HG03280 (cell line): ENCODE measurements at regions not wholly inside any gene's neighbourhood (a gene's known extent, or its start where the extent isn't known, plus 50 kb on each side); places are given as distances from the start of the nearest gene placed in this dataset.
"Not testable (repeated sequence)": the region's sequence is repeated elsewhere in the genome, so short reads cannot be mapped to it uniquely, and the experiment has no call there.

Source experiments
- ATAC-seq: cut with Tn5 transposase; IDR thresholded peaks from one replicate; pipeline ENCODE4 v1.9.1; 2021; ENCODE audit warnings: mild to moderate bottlenecking, moderate library complexity; ENCODE audit not compliant: unreplicated experiment

DNA sequence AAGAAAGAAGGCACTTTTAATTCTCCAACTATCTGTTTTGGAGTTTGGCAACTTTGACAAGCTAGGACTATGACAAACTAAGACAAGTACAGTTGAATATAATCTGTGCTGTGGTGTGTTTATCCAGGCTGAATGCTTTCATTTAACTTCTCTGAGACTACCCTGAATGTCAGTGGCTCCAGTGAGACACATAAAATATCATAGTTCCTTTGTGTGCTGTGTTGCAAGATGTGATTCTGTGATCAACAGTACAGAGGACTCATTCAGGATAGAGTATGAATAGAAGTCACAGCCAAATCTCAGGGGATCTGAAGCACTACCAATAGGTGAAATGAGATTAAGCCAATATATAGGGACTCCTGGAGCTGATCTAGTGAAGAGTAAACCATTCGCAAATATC lies 876.9 kb upstream of the FBXO33 start:
- ATAC-seq: no peak

DNA sequence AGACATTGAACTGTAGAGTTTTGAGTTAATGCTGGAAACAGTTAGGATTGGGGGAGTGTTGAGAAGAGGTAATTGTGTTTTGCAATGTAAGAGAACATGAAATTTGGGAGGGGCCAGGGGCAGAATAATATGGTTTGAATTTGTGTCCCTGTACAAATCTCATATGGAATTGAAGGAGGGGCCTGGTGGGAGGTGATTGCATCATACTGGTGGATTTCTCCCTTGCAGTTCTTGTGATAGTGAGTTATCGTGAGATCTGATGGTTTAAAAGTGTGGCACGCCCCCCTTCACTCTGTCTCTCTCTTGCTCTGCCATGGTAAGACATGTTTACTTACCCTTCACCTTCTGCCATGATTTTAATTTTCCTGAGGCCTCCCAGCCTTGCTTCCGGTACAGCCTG lies 876.0 kb upstream of the FBXO33 start:
- no peak for ATAC-seq

DNA sequence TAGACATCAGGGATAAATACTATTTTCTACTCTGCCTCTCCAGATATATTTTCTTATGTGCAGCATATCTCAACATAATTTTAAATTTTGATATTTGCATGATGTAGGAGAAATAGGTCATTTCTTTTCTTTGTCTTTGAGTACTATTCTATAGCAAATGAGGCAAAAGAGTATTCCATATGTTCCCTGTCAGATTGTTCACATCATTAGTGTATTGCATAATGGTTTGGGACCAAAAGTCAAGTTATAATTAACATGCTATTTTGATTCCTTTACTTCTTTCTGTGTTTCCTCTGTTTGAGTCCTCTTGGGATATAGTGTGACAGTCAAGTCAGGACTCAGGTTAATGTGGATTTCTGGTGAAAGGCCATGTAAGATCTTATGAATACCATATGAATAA lies 864.6 kb upstream of the FBXO33 start:
- no peak for ATAC-seq

DNA sequence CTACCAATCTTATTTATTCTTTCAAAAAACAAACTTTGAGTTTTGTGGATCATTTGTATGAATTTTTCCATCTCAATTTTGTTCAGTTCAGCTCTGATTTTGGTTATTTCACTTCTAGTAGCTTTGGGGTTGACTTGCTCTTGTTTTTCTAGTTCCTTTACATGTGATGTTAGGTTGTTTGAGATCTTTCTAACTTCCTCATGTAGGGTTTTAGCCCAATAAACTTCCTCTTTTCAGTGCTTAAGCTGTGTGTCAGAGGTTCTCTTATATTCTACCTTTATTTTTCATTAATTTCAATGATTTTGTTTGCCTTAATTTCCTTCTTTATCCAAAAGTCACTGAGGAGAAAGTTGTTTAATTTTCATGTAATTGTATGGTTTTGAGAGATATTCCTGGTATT lies 860.4 kb upstream of the FBXO33 start:
- no peak for ATAC-seq

DNA sequence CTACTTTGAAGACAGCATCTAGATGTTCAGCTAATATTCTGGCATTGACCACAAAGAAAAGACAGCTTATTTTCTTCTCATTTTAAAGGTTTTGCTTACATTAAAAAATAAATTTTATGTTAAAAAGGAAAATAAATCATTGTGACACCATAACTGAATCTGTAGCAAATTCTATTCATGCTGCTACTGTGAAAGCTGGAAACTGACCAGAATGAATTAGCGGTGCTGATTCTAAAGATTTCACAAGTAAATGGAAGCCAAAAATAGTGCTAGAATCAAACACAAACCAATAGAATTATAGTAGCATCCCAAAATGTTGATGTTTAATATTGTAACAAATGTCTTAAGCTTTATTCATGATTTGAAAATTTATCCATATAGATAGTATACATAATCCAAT lies 850.0 kb upstream of the FBXO33 start:
- no peak for ATAC-seq

DNA sequence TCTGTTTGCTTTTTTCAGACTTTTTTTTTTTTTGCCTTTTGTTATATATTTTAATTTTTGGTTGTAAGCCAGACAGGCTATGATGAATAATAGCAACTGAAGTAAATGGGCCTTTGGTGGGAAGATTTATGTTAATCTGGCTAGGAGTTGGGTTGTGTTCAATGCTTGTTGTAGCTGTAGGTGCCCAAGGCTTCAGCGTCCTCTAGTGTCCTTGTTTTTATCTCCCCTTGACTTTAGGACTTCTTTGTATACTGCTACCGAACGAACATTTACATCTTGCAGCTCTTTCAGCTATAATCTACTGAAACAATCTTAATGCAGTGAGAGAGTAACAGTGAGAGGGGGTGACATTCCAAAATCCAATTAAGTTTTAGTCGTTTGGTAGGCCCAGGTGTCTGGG lies 848.4 kb upstream of the FBXO33 start:
- no peak for ATAC-seq

DNA sequence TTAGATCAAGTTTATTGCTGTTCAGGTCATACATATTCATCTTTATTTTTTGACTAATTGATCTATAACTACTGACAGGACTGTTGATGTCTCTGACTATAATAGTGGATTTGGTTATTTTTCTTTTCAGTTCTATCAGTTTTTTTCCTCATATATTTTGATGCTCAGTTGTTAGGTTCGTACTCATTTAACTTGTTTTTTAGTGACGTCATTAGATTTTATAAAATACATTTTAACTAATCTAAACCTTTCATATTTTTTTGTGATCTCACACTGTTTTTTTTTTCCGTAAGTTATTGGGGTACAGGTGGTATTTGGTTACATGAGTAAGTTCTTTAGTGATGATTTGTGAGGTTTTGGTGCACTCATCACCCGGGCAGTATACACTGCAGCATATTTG lies 841.2 kb upstream of the FBXO33 start:
- ATAC-seq: no peak

DNA sequence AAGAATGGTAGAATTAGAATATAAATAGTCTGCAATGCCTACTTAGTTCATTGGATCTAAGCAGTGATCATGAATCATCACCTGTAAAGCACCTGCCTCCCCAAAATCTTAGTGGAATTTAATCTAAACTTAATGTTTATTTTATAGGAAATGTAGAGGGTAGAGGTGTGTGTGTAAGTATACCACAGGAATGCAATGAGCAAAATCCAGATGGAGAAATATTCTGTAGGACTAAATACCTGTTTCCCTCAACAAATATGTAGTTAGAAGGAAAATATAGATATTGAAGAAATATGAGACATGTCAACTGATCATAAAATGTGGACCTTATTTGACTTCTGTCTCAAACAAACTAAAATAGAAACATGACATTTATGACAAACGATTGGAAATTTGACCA lies 839.2 kb upstream of the FBXO33 start:
- ATAC-seq: no peak

DNA sequence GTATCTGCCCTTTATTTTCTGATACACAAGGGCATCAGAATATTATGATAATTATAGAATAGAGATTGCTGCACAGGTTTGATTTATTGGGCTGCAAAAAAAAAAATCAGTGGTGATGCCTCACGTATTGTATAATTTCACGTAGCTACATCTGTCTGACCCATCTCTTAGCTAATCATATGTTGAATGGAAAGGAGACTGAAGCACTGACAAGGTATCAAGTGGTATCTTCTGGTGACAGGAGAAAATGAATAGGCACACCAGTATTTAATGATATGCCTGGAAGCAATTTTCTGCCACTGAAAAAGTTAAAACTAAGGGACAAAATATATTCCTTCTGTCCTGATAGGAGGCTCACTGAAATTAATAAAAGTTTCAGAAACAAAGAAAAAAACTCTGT lies 837.2 kb upstream of the FBXO33 start:
- no peak for ATAC-seq

DNA sequence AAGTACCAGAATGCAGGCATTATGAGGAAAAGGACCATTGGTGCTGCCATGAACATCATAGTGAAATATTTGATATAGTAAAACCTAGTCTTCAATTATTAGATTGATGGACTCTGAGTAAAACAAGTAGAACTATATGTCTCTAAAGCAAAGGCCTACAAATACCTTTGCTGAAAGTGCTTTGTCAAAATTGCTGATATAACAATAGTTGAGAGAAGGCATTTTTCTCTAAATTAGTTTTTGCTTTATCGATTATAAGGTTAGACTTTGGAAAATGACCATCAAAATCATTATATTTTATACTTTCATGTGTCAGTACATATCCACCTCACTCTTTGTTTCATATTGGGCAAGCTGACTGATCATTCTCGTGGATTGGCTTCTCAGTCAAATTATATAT lies 836.0 kb upstream of the FBXO33 start:
- no peak for ATAC-seq

DNA sequence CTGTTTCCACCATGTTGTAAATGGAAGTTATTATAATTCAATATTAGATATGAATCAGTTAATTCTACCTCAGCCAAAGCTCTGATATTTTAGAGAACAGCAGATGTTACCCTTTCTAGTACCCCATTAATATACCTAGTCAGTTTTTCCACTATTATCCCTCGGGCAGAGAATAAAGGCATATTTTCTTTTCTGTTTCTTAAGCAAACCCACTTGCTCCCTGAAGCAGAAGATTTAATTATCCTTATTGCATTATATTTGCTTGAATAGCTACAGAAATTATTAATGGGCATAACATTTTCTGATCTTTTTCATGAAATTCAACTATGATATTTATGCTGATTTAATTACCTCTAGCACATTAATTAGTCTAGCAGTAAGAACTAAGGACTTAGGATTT lies 832.9 kb upstream of the FBXO33 start:
- no peak for ATAC-seq

DNA sequence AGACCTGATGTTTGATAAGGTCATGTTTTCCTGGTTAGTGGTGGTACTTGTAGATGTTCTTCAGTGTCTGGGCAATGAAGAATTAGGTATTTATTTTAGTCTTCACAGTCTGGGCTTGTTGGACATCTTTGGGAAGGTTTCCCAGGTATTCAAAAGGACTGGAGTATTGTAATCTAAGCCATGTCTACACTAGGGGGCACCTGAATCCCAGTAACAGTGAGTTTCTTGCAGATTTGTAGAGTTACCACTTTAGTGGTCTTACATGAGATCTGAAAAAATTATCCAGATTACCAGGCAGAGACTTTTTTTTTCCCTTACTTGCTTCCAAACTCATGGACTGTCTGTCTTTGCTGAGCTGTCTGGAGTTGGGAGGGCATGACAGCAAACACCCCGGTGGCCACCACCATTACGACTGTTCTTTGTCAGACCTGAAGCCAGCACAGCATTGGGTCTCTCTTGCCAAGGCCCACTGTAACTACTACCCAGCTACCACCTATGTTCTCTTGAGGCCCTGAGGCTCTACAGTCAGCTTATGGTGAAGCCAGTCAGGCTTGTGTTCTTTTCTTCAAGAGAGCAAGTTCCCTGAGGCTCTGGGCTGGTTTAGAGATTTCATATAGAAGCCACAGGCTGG lies 820.7 kb upstream of the FBXO33 start:
- ATAC-seq: no peak

DNA sequence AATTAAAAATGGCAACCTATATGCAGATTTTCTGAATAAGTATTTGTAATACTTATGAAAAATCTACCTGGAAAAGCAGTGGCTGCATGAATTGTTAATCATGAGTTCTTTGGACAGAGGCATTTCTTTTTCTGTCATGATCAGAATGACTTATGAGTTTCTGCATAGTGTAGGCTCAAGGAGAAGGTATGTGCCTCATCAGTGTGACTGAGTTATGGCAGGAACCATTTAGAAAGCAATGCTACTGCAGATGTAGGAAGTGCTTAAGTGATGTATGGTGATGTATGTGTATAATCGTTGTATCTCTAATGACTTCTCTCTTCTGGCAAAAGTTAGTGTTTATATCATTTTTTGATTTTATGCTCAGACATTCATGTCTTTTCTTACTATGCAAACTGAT lies 816.4 kb upstream of the FBXO33 start:
- ATAC-seq: no peak

DNA sequence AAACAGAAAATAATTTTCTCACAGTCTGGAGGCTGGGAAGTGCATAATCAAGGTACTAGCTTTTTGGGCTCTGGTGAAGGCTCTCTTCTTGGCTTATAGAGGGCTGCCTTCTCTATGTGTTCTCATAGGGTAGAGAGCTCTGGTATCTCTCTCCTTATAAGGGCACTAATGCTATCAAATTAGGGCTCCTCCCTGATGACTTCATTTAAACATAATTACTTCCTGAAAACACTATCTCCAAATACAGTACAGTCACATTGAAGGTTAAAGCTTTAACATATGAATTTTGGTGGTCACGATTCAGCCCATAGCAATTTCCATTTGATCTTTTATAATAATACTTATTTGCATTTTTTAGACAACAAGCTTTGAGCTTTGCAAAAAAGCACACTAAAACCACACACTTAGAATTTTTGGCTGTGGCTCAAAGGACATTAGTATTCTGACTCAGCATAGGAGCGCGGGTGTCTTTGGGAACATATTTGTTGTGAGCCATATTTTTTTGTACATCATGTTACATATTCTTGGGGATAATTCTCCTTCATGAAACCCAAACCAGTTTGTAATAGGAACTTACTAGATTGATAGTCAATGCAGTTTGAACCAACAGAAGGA lies 808.1 kb upstream of the FBXO33 start:
- no peak for ATAC-seq

DNA sequence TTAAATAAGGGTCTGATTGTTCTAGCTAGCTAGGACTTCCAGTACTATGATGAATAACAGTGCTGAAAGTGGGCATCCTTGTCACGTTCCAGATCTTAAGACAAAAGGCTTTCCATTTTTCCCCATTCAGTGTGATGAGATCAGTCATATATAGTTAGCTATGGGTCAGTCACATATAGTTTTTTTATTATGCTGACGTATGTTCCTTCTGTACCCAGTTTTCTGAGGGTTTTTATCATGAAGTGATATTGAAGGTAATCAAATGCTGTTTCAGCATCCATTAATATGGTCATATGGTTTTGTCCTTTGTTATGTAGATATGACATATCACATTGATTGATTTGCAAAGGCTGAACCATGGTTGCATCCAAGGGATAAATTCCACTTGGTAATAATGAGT lies 800.1 kb upstream of the FBXO33 start:
- no peak for ATAC-seq

DNA sequence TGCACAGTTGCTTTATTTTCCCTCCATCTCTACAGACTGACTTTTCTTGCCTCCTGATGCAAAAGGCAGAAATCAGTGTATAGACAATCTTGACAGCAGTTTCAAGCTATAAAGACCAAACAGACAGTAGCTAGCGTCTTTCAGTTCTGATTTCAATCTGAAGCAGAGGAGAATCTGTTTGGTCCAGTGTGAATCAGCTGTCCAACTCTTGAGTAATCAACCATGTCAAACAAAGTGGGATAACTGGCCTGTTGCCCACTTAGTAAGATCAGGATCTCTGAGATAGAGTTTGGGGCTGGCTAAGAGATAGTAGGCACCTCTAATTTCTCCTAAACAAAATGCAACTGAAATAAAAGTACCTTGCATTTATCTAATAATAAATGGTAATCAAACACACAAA lies 797.4 kb upstream of the FBXO33 start:
- no peak for ATAC-seq

DNA sequence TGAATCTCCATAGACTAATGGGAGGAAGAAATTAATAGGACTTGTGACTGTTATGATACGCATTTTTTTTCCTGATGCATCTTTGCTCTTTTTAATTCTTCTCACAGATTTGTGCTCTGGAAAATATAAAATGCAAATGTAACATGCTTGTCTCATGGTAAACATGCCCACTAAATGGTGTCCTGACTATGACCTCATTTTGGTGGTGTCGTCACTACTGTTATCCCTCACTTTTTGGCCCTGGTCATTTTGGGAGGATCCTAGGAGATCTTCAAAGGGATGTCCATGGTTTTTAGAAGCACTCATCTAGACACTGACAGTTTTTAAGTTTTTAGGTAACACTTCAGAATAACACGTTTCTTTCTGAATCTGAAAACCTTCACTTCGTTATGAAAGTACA lies 790.8 kb upstream of the FBXO33 start:
- no peak for ATAC-seq

DNA sequence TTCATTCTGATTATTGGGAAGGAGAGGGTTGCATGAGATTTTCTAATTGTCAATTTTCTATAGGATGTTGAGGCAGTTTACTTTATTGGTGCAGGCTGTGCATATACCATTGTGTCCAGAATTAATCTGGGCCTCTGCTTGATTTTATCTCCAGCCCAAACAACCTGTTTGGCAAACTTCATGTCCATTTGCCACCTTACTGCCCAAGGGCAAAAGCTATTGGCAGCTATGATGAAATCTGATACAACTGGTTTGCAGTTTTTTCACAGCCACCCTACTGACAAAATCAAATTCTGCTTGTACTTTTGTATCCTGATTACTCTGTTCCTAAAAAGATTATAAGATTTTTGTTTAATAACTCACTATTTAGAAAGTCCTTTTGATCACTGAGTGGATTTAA lies 789.2 kb upstream of the FBXO33 start:
- ATAC-seq: no peak

DNA sequence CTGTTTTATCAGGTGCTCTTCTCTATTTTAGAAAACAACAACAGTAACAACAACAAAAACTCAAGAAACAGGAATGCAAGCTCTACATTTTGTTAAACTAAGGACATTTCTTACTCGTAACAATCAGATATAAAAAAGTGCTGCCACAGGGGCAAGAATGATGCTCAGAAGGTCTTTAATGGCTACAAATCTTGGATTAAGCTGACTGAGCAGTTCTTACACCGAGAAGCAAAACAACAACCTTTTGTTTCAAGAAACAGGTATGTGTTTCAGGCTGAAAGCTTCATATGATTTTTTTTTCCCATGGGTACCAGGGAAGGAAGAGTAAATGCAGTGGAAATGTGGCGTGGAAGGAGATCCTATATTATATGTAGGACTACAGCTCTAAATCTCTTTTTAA lies 786.8 kb upstream of the FBXO33 start:
- ATAC-seq: no peak

DNA sequence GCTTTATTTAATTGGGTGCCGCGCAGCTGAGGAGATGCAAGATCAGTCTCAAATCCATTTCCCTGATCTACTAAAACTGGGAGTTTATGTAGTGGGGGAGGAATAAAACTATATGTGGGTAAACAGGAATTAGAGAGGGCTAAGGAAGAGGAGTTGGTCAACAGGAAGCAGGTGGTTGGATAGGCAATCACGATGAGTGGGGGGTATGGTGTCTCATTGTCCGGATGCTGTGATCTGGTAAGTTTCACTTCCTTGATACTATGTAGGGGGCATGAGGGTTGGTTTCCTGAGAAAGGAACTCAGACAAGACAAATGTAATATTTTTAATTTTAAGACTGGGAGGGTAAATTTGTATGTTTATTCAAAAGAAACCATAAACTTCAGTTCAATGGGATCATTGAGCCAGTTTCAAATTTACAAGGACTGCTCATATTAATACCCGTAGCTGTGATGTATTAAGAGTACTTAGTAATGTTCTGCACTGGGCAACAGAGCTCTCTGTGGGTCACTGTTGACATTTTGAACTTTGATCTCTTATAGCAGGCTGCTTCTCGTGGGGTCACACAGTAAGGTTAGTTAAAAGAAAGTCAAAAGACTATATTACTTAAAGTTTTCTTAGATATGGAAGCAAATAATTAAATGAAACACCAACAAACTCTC lies 786.2 kb upstream of the FBXO33 start:
- ATAC-seq: no peak

DNA sequence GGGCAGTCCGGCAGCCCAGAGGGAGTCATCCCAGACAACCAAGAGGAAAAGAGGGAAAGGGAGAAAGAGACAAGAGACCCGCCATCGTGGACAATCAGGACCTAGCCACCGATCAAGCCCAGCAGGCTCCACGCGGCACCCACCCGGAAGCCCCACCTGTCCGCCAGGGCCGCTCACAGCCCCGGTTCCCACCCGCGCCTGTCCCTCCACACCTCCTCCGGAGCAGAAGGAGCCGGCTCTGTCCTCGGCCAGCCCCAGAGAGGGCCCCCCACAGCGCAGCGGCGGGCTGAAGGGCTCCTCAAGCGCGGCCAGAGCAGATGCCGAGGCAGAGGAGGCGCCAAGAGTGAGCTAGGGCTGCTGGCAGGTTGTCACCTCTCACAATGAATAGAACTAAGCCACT lies 784.7 kb upstream of the FBXO33 start:
- no peak for ATAC-seq

DNA sequence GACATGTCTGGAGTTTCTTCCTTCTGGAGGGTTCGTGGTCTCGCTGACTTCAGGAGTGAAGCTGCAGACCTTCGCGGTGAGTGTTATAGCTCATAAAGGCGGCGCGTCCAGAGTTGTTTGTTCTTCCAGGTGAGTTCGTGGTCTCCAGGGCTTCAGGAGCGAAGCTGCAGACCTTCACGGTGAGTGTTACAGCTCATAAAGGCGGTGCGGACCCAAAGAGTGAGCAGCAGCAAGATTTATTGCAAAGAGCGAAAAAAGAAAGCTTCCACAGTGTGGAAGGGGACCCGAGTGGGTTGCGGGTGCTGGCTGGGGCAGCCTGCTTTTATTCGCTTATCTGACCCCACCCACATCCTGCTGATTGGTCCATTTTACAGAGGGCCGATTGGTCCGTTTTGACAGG lies 784.2 kb upstream of the FBXO33 start:
- not testable (repeated sequence) for ATAC-seq

DNA sequence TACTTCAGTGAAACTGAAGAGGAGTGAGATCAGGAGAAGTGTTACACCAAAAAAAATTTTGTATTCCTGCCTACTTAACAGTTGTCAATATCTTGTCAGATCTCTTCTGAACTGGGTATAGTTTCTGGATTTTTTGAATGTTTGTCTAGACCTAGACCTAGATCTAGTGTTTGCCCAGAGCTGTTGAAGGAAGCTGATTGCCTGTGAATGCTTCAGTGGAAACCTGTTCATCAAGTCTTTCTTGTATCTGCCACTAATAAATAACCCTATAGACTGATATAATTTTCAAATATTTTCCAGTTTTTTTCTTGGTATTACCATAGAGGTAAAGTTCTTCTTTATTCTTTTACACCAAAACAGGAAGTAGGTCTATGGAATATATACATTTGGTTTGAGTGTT lies 781.5 kb upstream of the FBXO33 start:
- ATAC-seq: no peak
